ENCODE measurements at regions not wholly inside any gene's neighbourhood (a gene's known extent, or its start where the extent isn't known, plus 50 kb on each side); places are given as distances from the start of the nearest gene placed in this dataset.

DNA sequence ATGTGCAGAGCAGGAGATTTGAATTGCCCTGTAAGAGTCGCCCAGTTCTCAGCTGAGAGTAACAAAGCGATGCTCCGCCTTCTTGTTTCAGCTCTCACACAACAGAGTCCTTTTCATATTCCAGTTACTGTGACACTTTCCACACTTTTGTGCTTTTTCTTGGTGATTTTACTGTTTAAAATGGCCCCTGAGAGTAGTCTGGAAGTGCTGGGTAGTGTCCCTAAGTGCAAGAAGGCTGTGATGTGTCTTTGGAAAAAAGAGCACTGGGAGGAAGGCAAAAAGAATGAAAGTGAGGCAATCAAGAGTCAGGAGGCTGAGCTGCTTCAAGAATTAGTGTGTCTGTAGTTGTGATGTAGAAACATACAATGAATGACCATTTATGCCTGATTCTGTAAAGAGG lies 201.2 kb upstream of the SEMA3E start:
- no peak for TF ChIP-seq CTCF (IDR thresholded peaks at IDR 0.05)
- no peak for TF ChIP-seq POLR2A (IDR thresholded peaks at IDR 0.05)

Measured in right lobe of liver (tissue), 4 donors.